Pulmonary artery endothelial cell (primary cell): ENCODE measurements at regions not wholly inside any gene's neighbourhood (a gene's known extent, or its start where the extent isn't known, plus 50 kb on each side); places are given as distances from the start of the nearest gene placed in this dataset.
"Not testable (repeated sequence)": the region's sequence is repeated elsewhere in the genome, so short reads cannot be mapped to it uniquely, and the experiment has no call there.

Experiments
- DNase-seq: peaks from one replicate; pipeline ENCODE4 v3.0.0-alpha.2; 2011; ENCODE audit warnings: low read depth, low spot score

- DNase-seq: no peak
Measured at GRCh38 chr7:68792351-68792750, 805.9 kb upstream of the AUTS2 start.

DNA sequence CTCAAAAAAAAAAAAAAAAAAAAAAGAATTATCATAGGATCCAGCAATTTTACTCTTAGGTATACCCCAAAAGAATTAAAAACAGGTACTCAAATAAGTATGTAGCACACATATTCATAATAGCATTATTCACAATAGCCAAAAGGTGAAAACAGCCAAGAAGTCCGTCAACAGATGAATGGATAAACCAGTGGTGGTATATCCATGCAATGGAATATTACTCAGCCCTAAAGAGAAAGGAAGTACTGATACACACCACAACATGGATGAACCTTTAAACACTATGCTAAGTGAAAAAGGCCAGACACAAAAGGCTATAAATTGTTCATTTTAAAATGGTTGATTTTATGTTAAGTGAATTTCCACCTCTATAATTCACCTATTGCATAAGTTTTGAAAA lies 804.8 kb upstream of the AUTS2 start:
- no peak for DNase-seq

- no peak for DNase-seq
Measured at GRCh38 chr7:68800316-68800715, 798.0 kb upstream of the AUTS2 start.

GRCh38 chr7:68805159-68805558 lies 793.1 kb upstream of the AUTS2 start:
- DNase-seq: no peak

GRCh38 chr7:68807666-68808065 lies 790.6 kb upstream of the AUTS2 start:
- no peak for DNase-seq

DNA sequence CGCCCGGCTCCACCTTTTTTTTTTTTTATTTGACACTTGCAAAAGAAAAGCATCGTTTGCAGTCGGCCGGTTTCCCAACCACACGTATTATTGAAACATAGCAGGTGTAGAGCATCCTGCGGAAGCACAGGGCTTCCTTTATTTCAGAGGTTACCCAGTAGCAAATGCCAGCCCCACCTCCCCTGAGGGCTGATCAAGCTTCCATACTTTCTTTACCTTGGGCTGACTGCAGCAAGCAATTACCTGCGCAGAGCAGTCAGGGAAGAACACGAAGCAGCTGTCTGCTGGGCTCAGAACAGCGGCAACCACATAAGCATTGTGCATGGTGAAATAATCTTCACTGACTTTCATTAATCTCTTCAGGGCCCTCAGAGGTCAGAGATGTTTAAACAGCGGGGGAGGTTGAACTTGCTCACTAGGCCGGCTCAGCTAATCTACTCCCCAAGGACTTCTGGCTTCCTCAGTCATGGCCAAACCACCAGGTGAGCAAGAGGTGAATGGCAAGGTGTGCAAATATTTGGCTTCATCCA lies 784.7 kb upstream of the AUTS2 start:
- DNase-seq: no peak

DNA sequence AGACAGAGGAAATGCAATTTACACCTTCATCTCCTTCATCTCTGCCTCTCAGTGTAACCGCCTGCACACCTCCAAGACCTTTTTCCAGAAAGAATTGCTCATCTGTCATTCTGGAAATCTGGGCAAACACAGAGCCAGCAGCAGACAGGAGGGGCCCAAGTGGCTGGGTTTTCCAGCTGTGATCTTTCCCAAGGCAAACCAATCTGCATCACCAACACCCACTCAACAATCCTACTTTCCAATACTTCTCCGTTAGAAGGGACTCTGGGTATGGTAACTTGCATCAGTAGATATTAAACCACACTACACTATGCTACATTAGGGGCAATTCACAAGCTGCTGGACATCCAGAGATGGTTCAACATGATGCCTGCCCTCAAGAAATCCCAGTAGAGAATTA lies 781.8 kb upstream of the AUTS2 start:
- DNase-seq: no peak

GRCh38 chr7:68820321-68820720 lies 778.0 kb upstream of the AUTS2 start:
- DNase-seq: no peak

DNA sequence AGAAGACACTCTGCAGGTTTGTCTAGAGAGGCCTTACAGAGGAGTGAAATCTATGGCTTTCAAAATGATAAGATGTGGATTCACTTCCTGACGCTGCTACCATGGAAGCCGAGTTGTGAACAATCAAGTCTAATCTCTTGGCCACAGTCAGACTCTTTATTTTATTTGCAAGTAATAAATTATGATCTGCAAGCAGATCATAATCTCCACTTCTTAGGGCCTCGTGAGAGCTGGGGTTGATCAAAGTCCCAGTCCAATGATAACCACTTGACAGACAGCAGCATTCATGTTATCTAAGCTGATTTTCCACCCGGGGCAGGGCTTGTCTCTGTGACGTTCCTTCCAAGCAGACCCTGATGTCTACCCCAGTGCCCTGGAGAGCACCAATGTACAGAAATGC lies 776.4 kb upstream of the AUTS2 start:
- no peak for DNase-seq

DNA sequence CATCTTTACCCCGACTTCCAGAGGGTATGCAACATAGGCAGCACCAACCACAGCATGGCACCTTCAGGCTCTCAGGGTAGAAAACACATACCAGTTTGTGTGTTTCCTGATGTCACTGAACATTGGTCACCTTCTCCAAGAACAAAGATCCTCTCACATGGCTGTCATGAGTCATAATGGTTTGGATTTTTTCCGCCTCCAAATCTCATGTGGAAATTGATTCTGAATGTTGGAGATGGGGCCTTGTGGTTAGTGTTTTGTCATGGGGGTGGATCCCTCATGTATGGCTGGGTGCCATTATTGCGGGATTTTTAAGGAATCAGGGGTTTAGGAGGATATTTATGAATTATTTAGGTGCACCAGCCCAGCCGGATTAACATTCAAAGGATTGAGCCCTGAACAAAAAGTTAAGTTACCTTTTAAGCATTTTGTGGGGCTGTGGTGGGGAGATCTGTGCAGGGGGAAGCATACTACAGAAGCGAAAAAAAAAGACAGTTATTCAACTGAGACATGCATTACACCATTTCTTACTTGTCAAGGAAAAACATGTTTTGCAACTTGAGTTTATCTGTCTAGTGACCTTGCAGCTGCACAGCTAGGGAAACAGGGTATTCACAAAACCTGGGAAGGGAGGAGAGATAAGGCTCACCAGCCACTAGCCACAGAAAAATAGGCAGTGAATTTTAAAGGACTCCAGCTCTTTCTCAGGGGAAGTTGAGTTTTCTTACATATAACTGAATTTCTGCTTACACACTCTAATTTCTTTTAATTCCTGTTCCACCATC lies 774.1 kb upstream of the AUTS2 start:
- DNase-seq: no peak

GRCh38 chr7:68828575-68828974 lies 769.7 kb upstream of the AUTS2 start:
- no peak for DNase-seq

DNA sequence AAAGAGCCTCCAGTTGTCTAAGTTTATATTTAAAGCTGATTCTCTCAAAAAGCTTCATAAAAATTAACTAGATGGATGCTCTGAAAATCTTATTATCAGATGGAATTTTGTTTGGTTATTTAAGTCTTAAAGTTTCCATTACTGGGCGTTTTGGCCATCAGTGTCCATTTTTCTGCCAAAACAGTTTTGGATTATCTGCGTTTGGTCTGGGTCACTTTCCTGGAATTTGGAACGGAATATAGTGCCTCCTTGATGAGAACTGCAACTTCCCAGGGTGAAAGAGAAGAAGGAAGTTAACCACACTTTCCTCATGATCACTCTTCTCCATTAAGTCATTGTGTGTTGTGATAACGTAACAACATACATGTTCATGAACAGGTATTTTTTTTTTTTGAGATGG lies 764.9 kb upstream of the AUTS2 start:
- DNase-seq: no peak

GRCh38 chr7:68839014-68839413 lies 759.3 kb upstream of the AUTS2 start:
- DNase-seq: no peak

GRCh38 chr7:68840991-68841390 lies 757.3 kb upstream of the AUTS2 start:
- DNase-seq: no peak

GRCh38 chr7:68843985-68844384 lies 754.3 kb upstream of the AUTS2 start:
- not testable (repeated sequence) for DNase-seq

GRCh38 chr7:68846811-68847325 lies 751.4 kb upstream of the AUTS2 start:
- DNase-seq: no peak

DNA sequence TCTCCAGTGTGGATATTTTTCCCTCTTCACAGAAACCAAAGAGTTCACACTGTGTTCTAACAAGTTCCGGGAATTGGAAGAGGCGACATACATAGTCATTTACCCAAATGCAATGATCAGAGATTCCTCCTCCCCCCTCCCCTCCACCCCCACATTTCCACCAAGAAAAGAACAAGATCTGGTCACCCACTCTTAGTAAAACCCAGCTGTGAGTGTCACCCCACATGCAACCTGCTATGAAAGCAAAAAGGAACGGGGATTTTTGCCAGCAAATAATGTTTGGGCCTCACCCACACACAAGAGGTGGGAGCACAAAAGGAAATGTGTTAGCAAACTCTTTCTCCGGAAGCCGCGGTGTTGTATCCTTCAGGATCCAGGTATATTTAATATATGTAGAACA lies 745.0 kb upstream of the AUTS2 start:
- DNase-seq: no peak

- no peak for DNase-seq
Measured at GRCh38 chr7:68857571-68857970, 740.7 kb upstream of the AUTS2 start.

GRCh38 chr7:68858497-68858896 lies 739.8 kb upstream of the AUTS2 start:
- DNase-seq: no peak

GRCh38 chr7:68861171-68861570 lies 737.1 kb upstream of the AUTS2 start:
- DNase-seq: no peak

DNA sequence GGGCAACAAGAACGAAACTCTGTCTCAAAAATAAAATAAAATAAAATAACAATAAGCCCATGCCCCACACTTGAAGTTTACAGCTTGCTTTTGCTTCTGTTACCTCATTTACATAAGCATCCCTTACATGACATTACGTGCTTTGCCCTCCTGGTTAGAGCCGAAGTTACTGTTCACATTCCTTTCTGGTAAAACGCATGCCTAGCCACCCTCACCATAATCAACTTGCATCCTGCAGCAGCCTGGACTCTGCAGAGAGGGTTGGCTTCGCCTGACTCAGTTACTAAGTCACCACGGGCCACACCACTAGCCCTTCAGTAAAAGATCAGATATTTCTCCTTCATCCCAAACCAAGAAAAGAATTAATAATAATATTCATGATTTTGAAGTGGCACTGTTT lies 736.0 kb upstream of the AUTS2 start:
- DNase-seq: no peak

DNA sequence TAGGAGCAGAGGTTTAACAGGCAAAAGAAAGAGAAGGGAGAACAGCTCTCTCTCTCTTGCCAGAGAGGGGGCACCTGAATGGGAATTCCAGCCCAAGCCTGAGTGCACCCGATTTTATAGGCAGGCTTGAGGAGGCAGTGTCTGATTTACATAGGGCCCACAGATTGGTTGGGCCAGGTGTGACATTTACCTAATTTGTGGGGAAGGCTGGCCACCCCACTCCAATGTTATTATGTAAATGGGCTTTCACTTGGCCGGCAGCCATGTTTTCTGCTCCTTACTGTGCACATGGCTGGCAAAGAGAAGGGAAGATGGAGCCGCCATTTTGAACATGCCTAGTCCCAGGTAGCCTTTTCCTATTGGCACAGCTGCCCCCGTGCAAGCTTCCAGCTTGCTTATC lies 735.5 kb upstream of the AUTS2 start:
- no peak for DNase-seq
